Right lobe of liver (tissue), 4 donors: ENCODE measurements at regions not wholly inside any gene's neighbourhood (a gene's known extent, or its start where the extent isn't known, plus 50 kb on each side); places are given as distances from the start of the nearest gene placed in this dataset.

ENCODE experiments used
- CTCF ChIP-seq, 4 donors: fragments of 200-600 bp in 3 of 4; fragments of 450-650 bp in 1 of 4; IDR thresholded peaks; one replicate each; pipeline versions ENCODE4 v1.5.1 to v1.8.0; 2016 to 2022; ENCODE audit warnings: antibody characterized with exemption in 4 of 4, mild to moderate bottlenecking in 2 of 4
- POLR2A ChIP-seq: fragments of 450-650 bp; IDR thresholded peaks from one replicate; pipeline ENCODE4 v1.6.1; 2017; ENCODE audit warnings: antibody characterized with exemption, mild to moderate bottlenecking
- donor health status: DM: no; HTN: no; CAD: no.
- donor health status: DM: no; HTN: no; CAD: no.
- donor health status: DM: no; HTN: yes; CAD: no.

DNA sequence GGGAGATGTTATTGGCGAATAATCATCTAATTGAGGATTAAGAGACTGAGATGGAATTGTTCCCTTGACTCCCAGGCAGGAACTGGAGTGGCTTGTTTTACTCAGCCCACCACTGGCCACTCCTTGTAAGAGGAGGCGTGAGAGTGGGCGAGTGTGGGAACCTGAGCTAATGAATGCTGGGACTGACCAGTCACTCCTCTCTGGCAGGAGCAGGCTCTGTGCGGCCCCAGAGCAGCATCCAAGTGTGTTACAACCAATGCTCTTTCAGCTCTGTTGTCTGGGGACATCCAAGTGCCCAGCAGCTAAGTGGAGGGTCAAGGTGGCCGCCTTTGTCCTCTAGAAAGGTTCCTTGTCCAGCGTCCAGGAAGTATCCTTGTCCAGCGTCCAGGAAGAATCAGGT lies 739.9 kb downstream of the CDH8 start:
- no peak for TF ChIP-seq POLR2A
- no peak for TF ChIP-seq CTCF (IDR thresholded peaks at IDR 0.05)
